ENCODE measurements at regions not wholly inside any gene's neighbourhood (a gene's known extent, or its start where the extent isn't known, plus 50 kb on each side); places are given as distances from the start of the nearest gene placed in this dataset.

GRCh38 chr11:25298450-25298849 lies 801.6 kb downstream of the LUZP2 start:
- no peak for ATAC-seq (ENCODE audit: poor library complexity)
- intact Hi-C loops (cut with DNase I) = no loop called here
- DNase-seq = no peak

GRCh38 chr11:25309818-25310217 lies 813.0 kb downstream of the LUZP2 start:
- no peak for ATAC-seq (ENCODE audit: poor library complexity)
- DNase-seq = no peak
- intact Hi-C loops (cut with DNase I) = no loop called here

GRCh38 chr11:25317216-25317615 lies 820.4 kb downstream of the LUZP2 start:
- ATAC-seq (ENCODE audit: poor library complexity) (no peak), DNase-seq (no peak)
- intact Hi-C loops (cut with DNase I) = no loop called here

DNA sequence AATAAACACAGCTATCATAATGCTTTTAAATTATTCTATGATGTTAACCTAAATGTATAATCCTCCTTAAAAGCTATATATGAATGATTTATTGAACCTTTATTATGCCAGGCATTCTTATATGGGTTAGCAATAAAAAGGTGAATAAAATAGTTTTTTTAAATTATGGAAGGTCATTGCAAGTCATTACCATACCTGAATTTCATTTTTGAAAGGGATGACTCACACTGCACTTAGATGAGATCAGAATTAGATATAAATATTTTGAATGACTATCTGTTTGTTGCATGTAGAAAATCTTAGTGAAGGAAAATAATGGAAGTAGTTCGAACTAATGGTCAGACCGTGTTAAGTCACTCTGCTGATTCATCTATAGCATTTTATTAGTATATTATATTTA lies 822.3 kb downstream of the LUZP2 start:
- DNase-seq (no peak), ATAC-seq (ENCODE audit: poor library complexity) (no peak)
- intact Hi-C loops (cut with DNase I) = no loop called here

- DNase-seq (no peak), ATAC-seq (ENCODE audit: poor library complexity) (no peak)
- intact Hi-C loops (cut with DNase I) = no loop called here
These were observed 830.8 kb downstream of the LUZP2 start for GRCh38 chr11:25327656-25328055.

- intact Hi-C loops (cut with DNase I) = no loop called here
- DNase-seq (no peak), ATAC-seq (ENCODE audit: poor library complexity) (no peak)
These were observed 842.4 kb downstream of the LUZP2 start for GRCh38 chr11:25339281-25339680.

- DNase-seq = no peak
These were observed 852.7 kb downstream of the LUZP2 start for GRCh38 chr11:25349537-25349936.

DNA sequence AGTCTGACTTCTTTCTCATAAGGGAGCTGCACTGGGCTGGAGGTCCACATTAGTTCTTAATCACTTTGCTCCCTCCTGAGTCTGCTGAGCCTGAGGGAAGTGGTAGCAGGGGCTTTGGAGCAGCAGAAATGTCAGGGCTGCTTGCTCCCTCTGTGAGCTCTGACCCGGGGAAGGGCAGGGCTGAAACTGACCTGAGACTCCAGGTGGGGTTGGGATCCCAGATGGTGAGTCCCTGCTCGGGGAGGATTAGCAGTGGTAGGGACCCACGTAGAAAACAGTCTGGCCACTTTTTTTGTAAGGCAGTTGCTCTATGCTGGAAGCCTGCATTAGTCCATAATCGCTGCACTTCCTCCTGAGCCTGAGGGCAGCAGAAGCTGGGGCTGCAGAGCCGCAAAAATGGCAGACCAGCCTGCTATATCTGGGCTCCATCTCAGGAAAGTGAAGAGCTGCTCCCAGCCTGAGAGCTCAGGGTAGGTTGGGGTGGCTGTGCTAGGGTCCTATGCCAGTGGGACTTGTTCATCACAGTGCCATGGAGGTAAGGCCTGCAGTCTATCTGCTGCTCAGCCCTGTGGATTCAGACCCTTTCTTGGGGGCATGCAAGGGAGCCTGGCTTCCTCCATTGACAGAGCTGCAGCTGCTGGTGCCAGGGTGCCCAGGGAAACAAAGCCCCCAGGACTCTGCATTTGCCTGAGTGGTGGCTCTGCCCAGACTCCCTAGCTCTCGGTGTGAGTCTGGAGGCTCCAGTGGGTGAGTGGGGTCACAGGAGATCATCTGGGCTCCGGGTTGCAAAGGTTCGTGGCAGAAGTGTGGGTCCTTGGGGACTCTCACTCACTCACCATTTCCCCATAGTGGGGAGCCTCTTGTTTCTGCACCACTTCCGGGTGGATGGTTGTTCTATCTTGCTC lies 854.3 kb downstream of the LUZP2 start:
- ATAC-seq (ENCODE audit: poor library complexity) = no peak
- intact Hi-C loops (cut with DNase I) = no loop called here
- no peak for DNase-seq

More at GRCh38 chr11:25349537-25349936, 852.7 kb downstream of the LUZP2 start:
- ATAC-seq (ENCODE audit: poor library complexity) = no peak
- intact Hi-C loops (cut with DNase I) = no loop called here

- no peak for ATAC-seq (ENCODE audit: poor library complexity)
- no peak for DNase-seq
- intact Hi-C loops (cut with DNase I) = no loop called here
These were observed 860.3 kb downstream of the LUZP2 start for GRCh38 chr11:25357133-25357532.

GRCh38 chr11:25377466-25377865 lies 880.6 kb downstream of the LUZP2 start:
- no peak for DNase-seq
- intact Hi-C loops (cut with DNase I) = no loop called here
- no peak for ATAC-seq (ENCODE audit: poor library complexity)

DNA sequence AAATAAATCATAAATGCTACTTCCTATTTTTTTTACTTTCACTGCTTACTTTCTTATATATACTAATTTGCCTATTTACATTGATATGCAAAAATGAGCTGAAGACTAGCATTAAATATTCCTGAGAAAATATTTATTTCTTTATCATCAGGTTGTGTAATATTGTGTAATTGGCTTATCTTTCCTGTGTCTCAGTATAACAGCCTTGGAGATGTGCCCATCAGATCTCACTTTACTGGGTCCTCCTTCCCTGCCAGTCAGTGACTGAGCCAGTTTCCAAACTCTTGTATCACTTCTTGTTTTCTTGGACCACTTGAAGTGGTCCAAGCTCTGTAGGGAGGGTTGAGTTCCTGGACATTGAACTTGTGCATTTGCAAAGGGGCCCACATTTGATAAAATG lies 900.0 kb downstream of the LUZP2 start:
- ATAC-seq (ENCODE audit: poor library complexity) (no peak), DNase-seq (no peak)
- intact Hi-C loops (cut with DNase I) = no loop called here

DNA sequence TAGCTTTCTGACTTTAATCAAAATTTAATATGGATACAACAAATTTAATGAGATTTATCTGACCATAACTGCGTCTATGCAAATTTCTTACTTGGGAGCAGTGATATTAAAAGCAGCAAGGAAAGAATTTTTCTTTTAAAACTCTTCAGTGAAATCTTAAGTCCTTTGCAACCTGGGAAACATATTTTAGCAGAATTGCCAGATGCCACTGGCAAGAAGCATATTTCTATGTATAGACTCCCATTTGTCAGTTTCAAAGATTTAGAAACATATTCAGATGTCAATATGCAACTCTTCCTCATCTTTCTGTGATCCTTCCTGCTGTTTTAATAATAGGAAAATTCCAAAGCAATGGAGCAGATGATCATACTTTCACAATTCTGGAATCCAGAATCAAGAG lies 911.3 kb downstream of the LUZP2 start:
- intact Hi-C loops (cut with DNase I) = no loop called here
- DNase-seq (no peak), ATAC-seq (ENCODE audit: poor library complexity) (no peak)

DNA sequence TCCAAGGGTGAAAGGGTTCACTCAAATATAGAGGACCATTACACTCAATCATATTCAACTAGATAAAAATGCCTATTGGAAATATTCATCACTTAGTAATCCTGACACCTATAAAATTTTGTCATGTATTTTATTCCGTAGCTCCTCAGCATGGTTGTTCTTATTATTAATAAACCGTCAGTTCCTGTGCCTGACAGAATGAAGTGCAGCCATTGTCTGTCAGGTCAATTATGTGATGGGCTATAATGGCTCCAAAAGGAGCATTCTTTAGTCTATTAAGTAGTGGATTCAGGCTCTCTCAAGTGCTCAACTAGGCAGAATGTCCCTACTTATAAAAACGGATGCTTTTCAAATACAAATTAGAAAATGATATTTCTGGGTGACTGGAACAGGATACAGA lies 916.1 kb upstream of the ANO3 start:
- ATAC-seq (ENCODE audit: poor library complexity) (no peak), DNase-seq (no peak)
- intact Hi-C loops (cut with DNase I) = no loop called here

DNA sequence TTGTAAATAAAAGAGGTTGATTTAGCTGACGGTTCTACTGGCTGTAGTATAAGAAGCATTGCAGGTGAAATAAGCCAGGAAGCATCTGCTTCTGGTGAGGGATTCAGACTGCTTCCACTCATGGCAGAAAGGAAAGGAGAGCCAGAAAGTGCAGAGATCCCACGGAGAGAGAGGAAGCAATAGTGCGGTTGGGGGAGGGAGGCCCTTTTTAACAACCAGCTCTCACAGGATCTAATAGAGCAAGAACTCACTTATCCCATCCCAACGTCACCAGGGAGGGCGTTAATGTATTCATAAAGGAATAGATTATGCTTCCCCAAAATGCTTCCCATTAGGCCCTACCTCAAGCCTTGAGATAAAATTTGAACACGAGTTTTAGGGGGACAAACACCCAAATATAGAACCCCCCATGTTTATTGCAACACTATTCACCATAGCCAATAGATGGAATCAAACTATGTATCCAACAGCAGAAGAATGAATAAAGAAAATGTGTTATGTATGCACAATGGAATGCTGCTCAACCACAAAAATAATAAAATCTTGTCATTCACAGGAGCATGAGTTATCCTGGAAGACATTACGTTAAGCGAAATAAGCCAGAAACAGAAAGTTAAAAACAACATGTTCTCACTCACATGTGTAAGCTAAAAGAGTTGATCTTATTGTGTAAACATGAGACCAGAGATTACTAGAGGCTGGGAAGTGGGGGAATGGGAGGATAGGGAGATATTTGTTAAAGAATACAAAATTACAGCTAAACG lies 908.3 kb upstream of the ANO3 start:
- DNase-seq = no peak
- intact Hi-C loops (cut with DNase I) = no loop called here
- ATAC-seq (ENCODE audit: poor library complexity) = peak; percentile 22

DNA sequence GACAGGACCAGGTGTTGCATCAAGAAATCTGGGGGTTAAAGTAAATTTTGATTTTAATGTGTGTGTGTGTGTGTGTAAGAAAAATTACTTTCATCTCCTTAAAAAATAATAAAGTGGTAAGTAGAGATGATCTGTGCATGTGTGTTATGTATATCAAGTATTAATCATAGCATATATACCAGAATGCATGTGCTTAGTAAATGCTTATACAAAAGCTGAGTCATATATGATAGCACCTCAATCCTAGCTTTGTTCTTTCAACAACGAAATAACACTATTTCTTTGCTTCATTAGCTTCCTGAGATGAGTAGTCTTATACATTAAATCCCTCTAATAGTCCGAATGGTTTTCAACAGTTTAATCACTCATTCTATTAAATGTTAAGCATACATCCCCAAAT lies 899.6 kb upstream of the ANO3 start:
- ATAC-seq (ENCODE audit: poor library complexity) = no peak
- intact Hi-C loops (cut with DNase I) = no loop called here
- DNase-seq = no peak

DNA sequence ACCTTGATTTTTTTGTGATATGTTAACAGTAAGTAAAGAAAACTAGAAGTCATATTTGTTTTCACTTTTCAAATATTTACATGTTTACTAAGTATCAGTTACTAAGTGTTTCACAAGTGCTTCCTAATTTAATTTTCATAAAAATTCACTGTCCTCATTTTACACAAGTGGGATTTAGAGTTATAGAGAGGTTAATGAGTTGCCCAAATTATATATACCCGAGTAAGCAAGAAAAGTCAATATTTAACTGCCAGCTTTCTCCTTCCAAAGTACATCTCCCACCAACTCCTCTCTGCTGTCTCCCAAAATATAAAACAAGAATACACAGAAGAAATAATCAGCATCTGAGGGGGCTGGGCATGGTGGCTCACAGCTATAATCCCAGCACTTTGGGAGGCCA lies 896.7 kb upstream of the ANO3 start:
- ATAC-seq (ENCODE audit: poor library complexity) = no peak
- intact Hi-C loops (cut with DNase I) = no loop called here
- DNase-seq = no peak

- ATAC-seq (ENCODE audit: poor library complexity) = no peak
- intact Hi-C loops (cut with DNase I) = no loop called here
These were observed 895.6 kb upstream of the ANO3 start for GRCh38 chr11:25436326-25436725.

DNA sequence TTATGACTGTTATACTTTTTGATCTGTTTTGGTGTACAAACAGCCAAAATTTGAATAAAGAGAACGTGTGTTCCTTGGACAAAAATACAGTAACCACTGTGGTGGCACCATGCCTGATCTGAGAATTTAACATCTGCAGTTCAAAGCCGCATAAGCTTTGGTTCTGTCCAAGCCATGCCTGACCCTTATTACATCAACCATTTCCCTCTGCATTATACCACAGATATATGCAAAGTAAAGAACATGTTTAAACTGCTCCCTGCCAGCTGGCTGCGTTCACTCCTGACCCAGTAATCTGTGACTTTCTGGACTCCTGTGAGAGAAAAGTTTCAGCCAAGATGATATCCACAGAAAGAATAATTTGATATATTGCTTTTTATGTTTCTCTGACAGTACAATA lies 890.5 kb upstream of the ANO3 start:
- intact Hi-C loops (cut with DNase I) = no loop called here
- no peak for DNase-seq
- ATAC-seq (ENCODE audit: poor library complexity) = no peak

More at GRCh38 chr11:25436326-25436725, 895.6 kb upstream of the ANO3 start:
- no peak for DNase-seq

DNA sequence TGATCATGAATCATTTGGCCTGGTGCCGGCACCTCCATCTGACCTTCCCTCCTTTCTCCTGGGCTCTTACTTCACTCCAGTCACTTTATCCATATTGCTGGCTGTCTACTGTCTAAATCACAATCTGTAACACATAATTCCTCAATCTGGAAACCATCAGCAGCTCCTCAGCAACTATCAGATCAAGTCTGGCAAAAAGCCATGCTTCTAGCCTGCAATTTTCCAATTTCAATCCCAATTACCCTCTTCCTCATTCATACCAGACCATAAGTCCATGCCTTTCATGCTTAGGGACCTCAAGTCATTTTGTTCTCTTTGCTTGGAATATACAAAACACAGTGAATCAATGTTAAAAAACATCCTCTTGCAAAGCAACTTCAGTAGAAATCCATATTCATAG lies 882.8 kb upstream of the ANO3 start:
- ATAC-seq (ENCODE audit: poor library complexity) (no peak), DNase-seq (no peak)
- intact Hi-C loops (cut with DNase I) = no loop called here

DNA sequence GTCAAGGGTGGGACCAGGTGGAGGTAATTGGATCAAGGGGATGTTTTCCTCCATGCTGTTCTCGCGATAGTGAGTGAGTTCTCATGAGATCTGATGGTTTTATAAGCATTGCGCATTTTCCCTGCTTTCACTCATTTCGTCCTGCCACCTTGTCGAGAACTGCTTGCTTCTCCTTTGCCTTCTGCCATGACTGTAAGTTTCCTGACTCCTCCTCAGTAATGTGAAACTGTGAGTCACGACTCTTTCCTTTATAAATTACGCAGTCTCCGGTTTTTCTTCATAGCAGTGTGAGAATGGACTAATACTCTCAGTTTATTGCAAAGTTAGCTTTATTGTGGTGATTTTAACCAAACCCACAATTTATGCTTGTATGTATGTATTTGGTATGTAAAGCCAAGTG lies 878.5 kb upstream of the ANO3 start:
- intact Hi-C loops (cut with DNase I) = no loop called here

More for the DNA sequence above, 878.5 kb upstream of the ANO3 start:
- no peak for ATAC-seq (ENCODE audit: poor library complexity)
- DNase-seq = no peak

All from Right ventricle myocardium superior (tissue), 1 donor.